ENCODE measurements at regions not wholly inside any gene's neighbourhood (a gene's known extent, or its start where the extent isn't known, plus 50 kb on each side); places are given as distances from the start of the nearest gene placed in this dataset.
"Not testable (repeated sequence)": the region's sequence is repeated elsewhere in the genome, so short reads cannot be mapped to it uniquely, and the experiment has no call there.

DNA sequence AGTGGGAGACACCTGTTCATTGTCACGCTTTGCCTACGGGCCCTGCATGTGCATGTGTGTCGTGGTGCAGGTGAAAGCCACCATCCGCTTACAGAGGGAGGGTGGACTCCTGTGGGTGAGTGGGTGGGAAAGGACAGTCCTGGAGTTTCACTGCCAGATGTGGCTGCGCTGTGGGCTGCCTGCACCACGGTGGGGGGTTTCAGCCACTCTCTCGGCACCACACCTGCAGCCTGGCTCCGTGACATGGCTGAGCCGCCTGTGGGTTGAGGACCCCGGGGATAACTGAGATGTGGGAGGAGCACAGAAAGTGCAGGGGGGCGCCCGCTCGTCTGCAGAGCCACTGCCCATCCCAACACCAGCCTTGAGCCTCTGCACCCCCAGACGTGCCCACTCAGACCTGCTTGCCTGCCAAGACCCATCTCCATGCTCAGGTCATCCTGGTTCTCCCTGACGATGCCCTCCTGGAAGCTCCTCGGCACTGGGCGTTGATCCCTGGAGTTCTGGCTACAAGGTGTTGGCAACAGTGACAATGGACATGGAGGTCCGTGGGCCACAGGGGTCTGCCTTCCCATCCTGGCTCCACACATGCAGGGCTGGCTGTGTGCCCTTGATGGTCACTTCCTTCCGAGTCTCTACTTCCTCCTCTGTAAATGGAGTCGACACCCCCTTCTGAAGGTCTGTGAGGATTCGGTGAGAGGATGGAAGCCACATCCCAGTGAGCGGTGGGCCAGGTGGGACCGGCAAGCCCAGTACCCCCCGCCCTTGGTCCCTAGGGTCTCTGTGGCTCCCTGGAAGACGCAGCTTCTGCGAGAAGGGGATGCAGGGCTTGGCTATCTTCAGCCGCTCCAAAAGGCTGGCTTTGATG, 1007.0 kb downstream of the BRD1 start:
- no peak for ATAC-seq
- TF ChIP-seq ZNF8 (CRISPR knock-in tag; IDR thresholded peaks at IDR 0.05): no peak
- no peak for TF ChIP-seq ZFP30 (CRISPR knock-in tag; IDR thresholded peaks at IDR 0.05)
- TF ChIP-seq ISL1 (CRISPR knock-in tag; IDR thresholded peaks at IDR 0.05): no peak
- TF ChIP-seq CSDC2 (CRISPR knock-in tag; IDR thresholded peaks at IDR 0.05): no peak
- no peak for TF ChIP-seq GLIS3 (CRISPR knock-in tag; IDR thresholded peaks at IDR 0.05)
- no peak for TF ChIP-seq ZC3H10 (CRISPR knock-in tag; IDR thresholded peaks at IDR 0.05)
- no peak for TF ChIP-seq TCF4 (CRISPR knock-in tag; IDR thresholded peaks at IDR 0.05; ENCODE audit: borderline replicate concordance)
- no peak for TF ChIP-seq PPARA (CRISPR knock-in tag; IDR thresholded peaks at IDR 0.05; ENCODE audit: borderline replicate concordance)
- no peak for TF ChIP-seq ZNF70 (CRISPR knock-in tag; IDR thresholded peaks at IDR 0.05)

- no peak for ATAC-seq
- TF ChIP-seq OSR1 (CRISPR knock-in tag; IDR thresholded peaks at IDR 0.05) (no peak), ESRRG (CRISPR knock-in tag; IDR thresholded peaks at IDR 0.05) (no peak), TSHZ2 (CRISPR knock-in tag; IDR thresholded peaks at IDR 0.05) (no peak), BACH2 (CRISPR knock-in tag; IDR thresholded peaks at IDR 0.05; ENCODE audit: borderline replicate concordance) (no peak), ZFP30 (CRISPR knock-in tag; IDR thresholded peaks at IDR 0.05) (no peak), GLIS3 (CRISPR knock-in tag; IDR thresholded peaks at IDR 0.05) (no peak), ZNF8 (CRISPR knock-in tag; IDR thresholded peaks at IDR 0.05) (no peak), ZNF70 (CRISPR knock-in tag; IDR thresholded peaks at IDR 0.05) (no peak)
- TF ChIP-seq, protein P1, sequence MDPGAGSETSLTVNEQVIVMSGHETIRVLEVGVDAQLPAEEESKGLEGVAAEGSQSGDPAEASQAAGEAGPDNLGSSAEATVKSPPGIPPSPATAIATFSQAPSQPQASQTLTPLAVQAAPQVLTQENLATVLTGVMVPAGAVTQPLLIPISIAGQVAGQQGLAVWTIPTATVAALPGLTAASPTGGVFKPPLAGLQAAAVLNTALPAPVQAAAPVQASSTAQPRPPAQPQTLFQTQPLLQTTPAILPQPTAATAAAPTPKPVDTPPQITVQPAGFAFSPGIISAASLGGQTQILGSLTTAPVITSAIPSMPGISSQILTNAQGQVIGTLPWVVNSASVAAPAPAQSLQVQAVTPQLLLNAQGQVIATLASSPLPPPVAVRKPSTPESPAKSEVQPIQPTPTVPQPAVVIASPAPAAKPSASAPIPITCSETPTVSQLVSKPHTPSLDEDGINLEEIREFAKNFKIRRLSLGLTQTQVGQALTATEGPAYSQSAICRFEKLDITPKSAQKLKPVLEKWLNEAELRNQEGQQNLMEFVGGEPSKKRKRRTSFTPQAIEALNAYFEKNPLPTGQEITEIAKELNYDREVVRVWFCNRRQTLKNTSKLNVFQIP (CRISPR knock-in tag; IDR thresholded peaks at IDR 0.05; ENCODE audit: borderline replicate concordance, low read depth): no peak
Observed at GRCh38 chr22:48819961-48820360, 1007.7 kb downstream of the BRD1 start.

DNA sequence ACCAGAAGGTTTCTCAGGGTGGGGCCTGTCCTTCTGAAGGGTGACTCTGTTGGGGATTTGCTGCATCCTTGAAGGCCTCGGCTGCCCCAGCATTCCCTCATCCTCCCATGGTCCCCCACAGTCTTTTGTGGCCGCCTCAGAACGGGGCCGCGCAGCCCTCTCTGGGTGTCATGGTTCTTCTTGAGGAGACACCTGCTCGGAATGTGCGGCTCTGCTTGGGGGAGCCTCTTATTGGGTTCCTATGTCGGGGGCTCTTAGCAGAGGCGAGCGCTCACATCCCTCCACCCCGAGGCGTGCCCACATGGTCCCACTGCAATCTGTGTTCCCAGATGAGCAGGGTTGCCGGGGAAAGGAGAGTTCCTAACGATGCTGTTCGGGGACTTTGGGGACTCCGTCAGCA, 1008.4 kb downstream of the BRD1 start:
- no peak for ATAC-seq
- TF ChIP-seq RARB (CRISPR knock-in tag; IDR thresholded peaks at IDR 0.05) (no peak), CSRNP3 (CRISPR knock-in tag; IDR thresholded peaks at IDR 0.05) (no peak), PPARA (CRISPR knock-in tag; IDR thresholded peaks at IDR 0.05; ENCODE audit: borderline replicate concordance) (no peak), ARNTL (CRISPR knock-in tag; IDR thresholded peaks at IDR 0.05; ENCODE audit: borderline replicate concordance, low read depth) (no peak), OSR1 (CRISPR knock-in tag; IDR thresholded peaks at IDR 0.05) (no peak), ZFP3 (CRISPR knock-in tag; IDR thresholded peaks at IDR 0.05) (no peak), GLIS3 (CRISPR knock-in tag; IDR thresholded peaks at IDR 0.05) (no peak), TOX (CRISPR knock-in tag; IDR thresholded peaks at IDR 0.05; ENCODE audit: borderline replicate concordance) (no peak), BACH2 (CRISPR knock-in tag; IDR thresholded peaks at IDR 0.05; ENCODE audit: borderline replicate concordance) (no peak), ZC3H10 (CRISPR knock-in tag; IDR thresholded peaks at IDR 0.05) (no peak), ZFP30 (CRISPR knock-in tag; IDR thresholded peaks at IDR 0.05) (no peak), ZNF8 (CRISPR knock-in tag; IDR thresholded peaks at IDR 0.05) (no peak)

DNA sequence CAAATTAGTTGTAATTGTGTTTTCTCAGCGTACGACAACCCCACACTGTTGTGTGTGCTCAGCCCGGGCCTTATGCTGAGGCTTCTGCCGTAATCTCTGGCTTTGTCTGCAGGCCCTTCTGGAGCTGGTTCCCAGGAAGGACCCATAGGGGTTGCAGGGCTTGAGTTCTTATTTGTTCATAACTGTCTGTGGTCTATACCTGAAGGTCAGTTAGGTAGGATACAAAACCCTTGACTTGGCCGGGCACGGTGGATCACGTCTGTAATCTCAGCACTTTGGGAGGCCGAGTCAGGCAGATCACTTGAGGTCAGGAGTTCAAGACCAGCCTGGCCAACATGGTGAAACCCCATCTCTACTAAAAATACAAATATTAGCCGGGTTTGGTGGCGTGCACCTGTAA, 1010.2 kb downstream of the BRD1 start:
- ATAC-seq: not testable (repeated sequence)

DNA sequence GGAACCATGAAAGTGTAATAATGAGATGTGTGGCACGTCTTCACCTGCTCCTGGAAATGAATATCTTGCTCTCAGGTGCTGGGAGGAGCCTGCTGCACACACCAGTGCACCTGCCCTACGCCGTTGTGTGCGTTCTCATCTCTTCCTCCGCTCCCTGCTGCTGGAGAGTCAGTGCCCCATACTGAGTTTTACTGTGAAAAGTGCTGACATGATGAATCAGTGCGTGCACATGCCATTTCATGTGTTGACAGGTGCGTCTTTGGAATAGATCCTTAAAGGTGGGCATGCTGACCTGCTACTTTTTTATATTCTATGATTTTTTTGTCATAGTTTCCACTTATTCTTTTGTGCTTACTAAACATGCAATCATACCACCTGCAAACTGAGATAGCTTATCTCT, 1015.8 kb downstream of the BRD1 start:
- no peak for ATAC-seq
- no peak for TF ChIP-seq TSHZ2 (CRISPR knock-in tag; IDR thresholded peaks at IDR 0.05)
- no peak for TF ChIP-seq CSRNP3 (CRISPR knock-in tag; IDR thresholded peaks at IDR 0.05)
- no peak for TF ChIP-seq ARNTL (CRISPR knock-in tag; IDR thresholded peaks at IDR 0.05; ENCODE audit: borderline replicate concordance, low read depth)
- TF ChIP-seq, protein P2, sequence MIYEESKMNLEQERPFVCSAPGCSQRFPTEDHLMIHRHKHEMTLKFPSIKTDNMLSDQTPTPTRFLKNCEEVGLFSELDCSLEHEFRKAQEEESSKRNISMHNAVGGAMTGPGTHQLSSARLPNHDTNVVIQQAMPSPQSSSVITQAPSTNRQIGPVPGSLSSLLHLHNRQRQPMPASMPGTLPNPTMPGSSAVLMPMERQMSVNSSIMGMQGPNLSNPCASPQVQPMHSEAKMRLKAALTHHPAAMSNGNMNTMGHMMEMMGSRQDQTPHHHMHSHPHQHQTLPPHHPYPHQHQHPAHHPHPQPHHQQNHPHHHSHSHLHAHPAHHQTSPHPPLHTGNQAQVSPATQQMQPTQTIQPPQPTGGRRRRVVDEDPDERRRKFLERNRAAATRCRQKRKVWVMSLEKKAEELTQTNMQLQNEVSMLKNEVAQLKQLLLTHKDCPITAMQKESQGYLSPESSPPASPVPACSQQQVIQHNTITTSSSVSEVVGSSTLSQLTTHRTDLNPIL (CRISPR knock-in tag; IDR thresholded peaks at IDR 0.05; ENCODE audit: low read depth): no peak
- TF ChIP-seq RARB (CRISPR knock-in tag; IDR thresholded peaks at IDR 0.05): no peak
- TF ChIP-seq ZFP30 (CRISPR knock-in tag; IDR thresholded peaks at IDR 0.05): no peak
- no peak for TF ChIP-seq SNAI2 (CRISPR knock-in tag; IDR thresholded peaks at IDR 0.05)
- no peak for TF ChIP-seq ZNF565 (CRISPR knock-in tag; conservative IDR thresholded peaks at IDR 0.05; ENCODE audit: low read depth)

Measured in SK-N-SH treated with all-trans-retinoic acid at 6 μM for 48 hours (cell line).